HCT116 (cell line): ENCODE measurements at regions not wholly inside any gene's neighbourhood (a gene's known extent, or its start where the extent isn't known, plus 50 kb on each side); places are given as distances from the start of the nearest gene placed in this dataset.

Source experiments
- ATAC-seq: fragments of 200-7000 bp; cut with Tn5 transposase; 2 replicates; pipeline ENCODE4 v1.9.1; 2020; ENCODE audit warnings: mild to moderate bottlenecking, moderate library complexity
- BruUV-seq: library from RNA; stranded (reverse); fragments of 400-500 nt; replicated peaks from 2 replicates; lab custom pipeline; 2021; lab: Mats Ljungman, UMichigan
- CTCF ChIA-PET: fragments of 300-600 bp; sonication (Branson Sonifier 250); formaldehyde crosslinking; loops from one replicate; lab custom pipeline; 2021; ENCODE audit warnings: antibody characterized with exemption; lab: Charles Lee
- POLR2A ChIA-PET: fragments of 300-600, 350-600 bp; sonication (Branson Sonifier 250); formaldehyde crosslinking; loops from one replicate; lab custom pipeline; 2021; ENCODE audit warnings: antibody characterized with exemption; lab: Charles Lee
- RAD21 ChIA-PET, 2 experiments: fragments of 300-600 bp; sonication (Branson Sonifier 250); formaldehyde crosslinking; loops; one replicate each; lab custom pipeline; 2023; ENCODE audit warnings: low total read pairs in 2 of 2; ENCODE audit not compliant: uncharacterized antibody in 2 of 2, unreplicated experiment in 2 of 2, low non-redundant PET in 1 of 2; lab: Charles Lee
- DNase-seq: peaks from one replicate; pipeline ENCODE4 v3.0.0-alpha.2; 2010; ENCODE audit warnings: low read depth, low spot score
- H2AFZ ChIP-seq: fragments of 200-600 bp; shearing (Covaris generic), sonication (generic); 2 replicates; pipeline ENCODE4 v1.6.1; 2017; ENCODE audit warnings: low read depth, mixed run types, mixed read lengths, antibody characterized with exemption, low read length; ENCODE audit not compliant: poor library complexity, severe bottlenecking
- H3K27ac ChIP-seq: 2 replicates; pipeline ENCODE4 v1.5.1; 2012; ENCODE audit warnings: low read depth, low read length
- H3K27me3 ChIP-seq: fragments of 200-600 bp; sonication (generic); 2 replicates; pipeline ENCODE4 v1.6.1; 2016; ENCODE audit warnings: mixed run types, low read length, mixed read lengths; ENCODE audit not compliant: insufficient read depth
- H3K36me3 ChIP-seq, 2 experiments: fragments of 200-500 bp in 1 of 2; fragments of 200-600 bp in 1 of 2; sonication (Bioruptor generic) in 1 of 2; sonication (generic) in 1 of 2; 2 replicates each; pipeline versions ENCODE4 v1.5.1 to v1.6.1; 2014 to 2016; ENCODE audit warnings: low read length in 2 of 2, inconsistent platforms in 1 of 2, mixed read lengths in 1 of 2, mixed run types in 1 of 2; ENCODE audit not compliant: insufficient read depth in 2 of 2, control insufficient read depth in 1 of 2
- H3K4me1 ChIP-seq, 2 experiments: fragments of 200-600 bp in 1 of 2; sonication (generic) in 1 of 2; 2 replicates each; pipeline versions ENCODE4 v1.5.1 to v1.6.1; 2012 to 2017; ENCODE audit warnings: low read length in 2 of 2, inconsistent platforms in 1 of 2, mild to moderate bottlenecking in 1 of 2, mixed read lengths in 1 of 2, mixed run types in 1 of 2, moderate library complexity in 1 of 2; ENCODE audit not compliant: insufficient read depth in 2 of 2, control insufficient read depth in 1 of 2
- H3K4me2 ChIP-seq: fragments of 200-600 bp; sonication (generic); 2 replicates; pipeline ENCODE4 v1.6.1; 2017; ENCODE audit warnings: mixed run types, low read length, mixed read lengths
- H3K4me3 ChIP-seq, 2 experiments: fragments of 200-600 bp in 1 of 2; sonication (generic) in 1 of 2; replicated peaks in 1 of 2; 2 replicates each; pipeline ENCODE4 v1.5.1; 2011 to 2016; ENCODE audit warnings: low read length in 2 of 2, control low read depth in 1 of 2, low read depth in 1 of 2, mild to moderate bottlenecking in 1 of 2, mixed read lengths in 1 of 2, mixed run types in 1 of 2
- H3K79me2 ChIP-seq: fragments of 200-600 bp; sonication (generic); 2 replicates; pipeline ENCODE4 v1.6.1; 2017; ENCODE audit warnings: mild to moderate bottlenecking, mixed run types, low read length, moderate library complexity, mixed read lengths; ENCODE audit not compliant: insufficient read depth
- H3K9ac ChIP-seq: fragments of 200-600 bp; sonication (generic); 2 replicates; pipeline ENCODE4 v1.6.1; 2016; ENCODE audit warnings: low read length, mixed read lengths
- H3K9me2 ChIP-seq: fragments of 200-600 bp; sonication (generic), shearing (Covaris generic); 2 replicates; pipeline ENCODE4 v1.6.1; 2017; ENCODE audit warnings: mixed run types, mild to moderate bottlenecking, moderate library complexity; ENCODE audit not compliant: insufficient read depth
- H3K9me3 ChIP-seq, 2 experiments: fragments of 200-500 bp in 1 of 2; fragments of 200-600 bp in 1 of 2; sonication (Bioruptor generic) in 1 of 2; sonication (generic) in 1 of 2; 2 replicates each; pipeline ENCODE4 v1.6.1; 2014 to 2017; ENCODE audit warnings: low read length in 2 of 2, mixed read lengths in 2 of 2, inconsistent platforms in 1 of 2, low read depth in 1 of 2, mild to moderate bottlenecking in 1 of 2, mixed run types in 1 of 2, moderate library complexity in 1 of 2; ENCODE audit not compliant: control insufficient read depth in 1 of 2, insufficient read depth in 1 of 2
- H4K20me1 ChIP-seq: fragments of 200-600 bp; sonication (generic), shearing (Covaris generic); 2 replicates; pipeline ENCODE4 v1.6.1; 2017; ENCODE audit warnings: mixed run types, mild to moderate bottlenecking, moderate library complexity; ENCODE audit not compliant: insufficient read depth
- CBX3 ChIP-seq: IDR thresholded peaks from 2 replicates; pipeline ENCODE4 v1.6.1; 2012; ENCODE audit warnings: low read depth
- CEBPB ChIP-seq: IDR thresholded peaks from 2 replicates; pipeline ENCODE4 v1.6.1; 2012; ENCODE audit warnings: low read depth
- CTCF ChIP-seq, 3 experiments: fragments of 200-600 bp in 1 of 3; sonication (generic) in 1 of 3; IDR thresholded peaks in 2 of 3; conservative IDR thresholded peaks in 1 of 3; 2 replicates each; pipeline ENCODE4 v1.5.1; 2012 to 2017; ENCODE audit warnings: low read depth in 2 of 3, low read length in 2 of 3, antibody characterized with exemption in 1 of 3, borderline replicate concordance in 1 of 3, control low read depth in 1 of 3, mild to moderate bottlenecking in 1 of 3, mixed read lengths in 1 of 3, mixed run types in 1 of 3, moderate library complexity in 1 of 3; ENCODE audit not compliant: insufficient read depth in 1 of 3
- EGR1 ChIP-seq: IDR thresholded peaks from 2 replicates; pipeline ENCODE4 v1.6.1; 2012; ENCODE audit warnings: low read depth
- ELF1 ChIP-seq: IDR thresholded peaks from 2 replicates; pipeline ENCODE4 v1.6.1; 2012; ENCODE audit warnings: low read depth, borderline replicate concordance
- EZH2 ChIP-seq: fragments of 200-600 bp; sonication (generic); IDR thresholded peaks from 2 replicates; pipeline ENCODE4 v1.6.1; 2017; ENCODE audit warnings: antibody characterized with exemption, mixed run types
- FOSL1 ChIP-seq: IDR thresholded peaks from 2 replicates; pipeline ENCODE4 v1.6.1; 2012; ENCODE audit warnings: low read depth
- POLR2A ChIP-seq: IDR thresholded peaks from 2 replicates; pipeline ENCODE4 v1.7.0; 2011; ENCODE audit warnings: borderline replicate concordance; ENCODE audit not compliant: insufficient read depth, insufficient read length; ENCODE audit errors: extremely low read depth
- RAD21 ChIP-seq: IDR thresholded peaks from 2 replicates; pipeline ENCODE4 v1.6.1; 2012; ENCODE audit warnings: low read depth, mild to moderate bottlenecking
- REST ChIP-seq: IDR thresholded peaks from 2 replicates; pipeline ENCODE4 v1.6.1; 2012; ENCODE audit warnings: low read depth
- SP1 ChIP-seq: IDR thresholded peaks from 2 replicates; pipeline ENCODE4 v1.6.1; 2012; ENCODE audit warnings: low read depth
- SRF ChIP-seq: IDR thresholded peaks from 2 replicates; pipeline ENCODE4 v1.6.1; 2012; ENCODE audit warnings: low read depth
- TCF7L2 ChIP-seq: IDR thresholded peaks from 2 replicates; pipeline ENCODE4 v1.7.0; 2011; ENCODE audit warnings: borderline replicate concordance, inconsistent platforms; ENCODE audit not compliant: insufficient read depth, insufficient read length; ENCODE audit errors: extremely low read depth
- YY1 ChIP-seq: IDR thresholded peaks from 2 replicates; pipeline ENCODE4 v1.6.1; 2011; ENCODE audit warnings: low read length, low read depth, moderate library complexity, mild to moderate bottlenecking; ENCODE audit not compliant: insufficient replicate concordance; ENCODE audit errors: extremely low read depth
- ZNF274 ChIP-seq: fragments of 200-500 bp; sonication (Bioruptor generic); IDR thresholded peaks from 2 replicates; pipeline ENCODE4 v1.6.1; 2014; ENCODE audit warnings: mild to moderate bottlenecking, low read depth, low read length, inconsistent platforms
- intact Hi-C: fragments of 100-400 bp; cut with micrococcal nuclease; formaldehyde crosslinking; loops from 2 replicates; pipeline ENCODE4 v1.10.0; 2022
- TF ChIP-seq, protein P1 (sequence below): IDR thresholded peaks from 2 replicates; pipeline ENCODE4 v1.6.1; 2011; ENCODE audit warnings: mild to moderate bottlenecking, low read length, moderate library complexity; ENCODE audit not compliant: insufficient replicate concordance; ENCODE audit errors: extremely low read depth
- TF ChIP-seq, protein P2 (sequence below): IDR thresholded peaks from 2 replicates; pipeline ENCODE4 v1.6.1; 2012
- TF ChIP-seq, protein P3 (sequence below): IDR thresholded peaks from 2 replicates; pipeline ENCODE4 v1.6.1; 2012

DNA sequence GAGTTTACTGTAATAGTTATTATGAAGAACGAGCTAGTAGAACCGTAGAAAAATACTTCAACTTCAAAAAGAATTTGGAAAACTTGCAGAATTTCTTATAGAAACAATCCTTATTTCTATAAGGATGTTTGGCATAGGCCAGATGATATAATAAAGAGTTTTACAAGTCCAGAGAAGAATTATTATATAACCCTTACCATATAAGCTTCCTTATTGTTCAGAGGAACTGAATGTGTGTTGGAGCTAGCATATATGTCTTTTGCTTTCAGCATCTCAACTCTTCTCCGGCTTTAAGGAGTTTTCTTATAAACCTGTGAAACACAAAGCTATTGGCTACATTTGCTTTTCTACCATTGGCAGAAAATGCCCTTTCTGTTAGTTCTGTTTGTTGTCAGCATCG, 178.0 kb upstream of the E2F7 start (continued):
- no peak for TF ChIP-seq YY1
- no peak for TF ChIP-seq POLR2A
- TF ChIP-seq SP1: no peak
- no peak for TF ChIP-seq SRF
- no peak for TF ChIP-seq FOSL1
- no peak for TF ChIP-seq CBX3
- TF ChIP-seq TCF7L2: no peak

GRCh38 chr12:77239617-77240016, 174.2 kb upstream of the E2F7 start:
- H4K20me1 ChIP-seq: no peaks in the 10 kb centered on the region
- H3K27me3 ChIP-seq: no peaks in the 10 kb centered on the region
- ChIA-PET CTCF (interaction anchor here (0.7 kb wide), 1 partner anchor 9 kb away, joined by 3 read pairs; no protein-coding TSS in a partner anchor), RAD21 (no interaction called here), POLR2A (no interaction called here)
- H3K4me3 ChIP-seq: no peak overlapping the region
- H3K4me1 ChIP-seq: no peaks in the 10 kb centered on the region
- no peak overlapping the region for H2AFZ ChIP-seq
- H3K9me3 ChIP-seq: no peaks in the 10 kb centered on the region
- ATAC-seq: no peak
- H3K4me2 ChIP-seq: no peak overlapping the region
- H3K9me2 ChIP-seq: no peaks in the 10 kb centered on the region
- H3K27ac ChIP-seq: no peak overlapping the region
- TF ChIP-seq EZH2: no peak
- no peak for TF ChIP-seq CTCF (IDR thresholded peaks at IDR 0.05 in 2 of 3, conservative IDR thresholded peaks at IDR 0.05 in 1 of 3; ENCODE audit: borderline replicate concordance in 1 of 3, insufficient read depth in 1 of 3, low read depth in 2 of 3, low read length in 2 of 3)
- no peak for TF ChIP-seq EGR1
- no peak for TF ChIP-seq CEBPB
- no peak for TF ChIP-seq RAD21
- TF ChIP-seq, protein P1, sequence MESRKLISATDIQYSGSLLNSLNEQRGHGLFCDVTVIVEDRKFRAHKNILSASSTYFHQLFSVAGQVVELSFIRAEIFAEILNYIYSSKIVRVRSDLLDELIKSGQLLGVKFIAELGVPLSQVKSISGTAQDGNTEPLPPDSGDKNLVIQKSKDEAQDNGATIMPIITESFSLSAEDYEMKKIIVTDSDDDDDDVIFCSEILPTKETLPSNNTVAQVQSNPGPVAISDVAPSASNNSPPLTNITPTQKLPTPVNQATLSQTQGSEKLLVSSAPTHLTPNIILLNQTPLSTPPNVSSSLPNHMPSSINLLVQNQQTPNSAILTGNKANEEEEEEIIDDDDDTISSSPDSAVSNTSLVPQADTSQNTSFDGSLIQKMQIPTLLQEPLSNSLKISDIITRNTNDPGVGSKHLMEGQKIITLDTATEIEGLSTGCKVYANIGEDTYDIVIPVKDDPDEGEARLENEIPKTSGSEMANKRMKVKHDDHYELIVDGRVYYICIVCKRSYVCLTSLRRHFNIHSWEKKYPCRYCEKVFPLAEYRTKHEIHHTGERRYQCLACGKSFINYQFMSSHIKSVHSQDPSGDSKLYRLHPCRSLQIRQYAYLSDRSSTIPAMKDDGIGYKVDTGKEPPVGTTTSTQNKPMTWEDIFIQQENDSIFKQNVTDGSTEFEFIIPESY: no peak
- no peak for TF ChIP-seq SP1
- no peak for TF ChIP-seq YY1
- TF ChIP-seq, protein P2, sequence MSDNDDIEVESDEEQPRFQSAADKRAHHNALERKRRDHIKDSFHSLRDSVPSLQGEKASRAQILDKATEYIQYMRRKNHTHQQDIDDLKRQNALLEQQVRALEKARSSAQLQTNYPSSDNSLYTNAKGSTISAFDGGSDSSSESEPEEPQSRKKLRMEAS: no peak
- TF ChIP-seq, protein P3, sequence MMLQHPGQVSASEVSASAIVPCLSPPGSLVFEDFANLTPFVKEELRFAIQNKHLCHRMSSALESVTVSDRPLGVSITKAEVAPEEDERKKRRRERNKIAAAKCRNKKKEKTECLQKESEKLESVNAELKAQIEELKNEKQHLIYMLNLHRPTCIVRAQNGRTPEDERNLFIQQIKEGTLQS: no peak
- no peak for TF ChIP-seq ELF1
- TF ChIP-seq REST: no peak
- TF ChIP-seq ZNF274: no peak
- intact Hi-C loops: no loop called here
- no peak overlapping the region for H3K9ac ChIP-seq
- H3K79me2 ChIP-seq: no peaks in the 10 kb centered on the region
- no TSS peak for BruUV-seq
- DNase-seq: no peak
- H3K36me3 ChIP-seq: no peaks in the 10 kb centered on the region
